HG02610 (cell line): ENCODE measurements at regions not wholly inside any gene's neighbourhood (a gene's known extent, or its start where the extent isn't known, plus 50 kb on each side); places are given as distances from the start of the nearest gene placed in this dataset.

ENCODE experiments used
- ATAC-seq: cut with Tn5 transposase; IDR thresholded peaks from one replicate; pipeline ENCODE4 v1.9.1; 2021; ENCODE audit warnings: mild to moderate bottlenecking, moderate library complexity; ENCODE audit not compliant: unreplicated experiment

DNA sequence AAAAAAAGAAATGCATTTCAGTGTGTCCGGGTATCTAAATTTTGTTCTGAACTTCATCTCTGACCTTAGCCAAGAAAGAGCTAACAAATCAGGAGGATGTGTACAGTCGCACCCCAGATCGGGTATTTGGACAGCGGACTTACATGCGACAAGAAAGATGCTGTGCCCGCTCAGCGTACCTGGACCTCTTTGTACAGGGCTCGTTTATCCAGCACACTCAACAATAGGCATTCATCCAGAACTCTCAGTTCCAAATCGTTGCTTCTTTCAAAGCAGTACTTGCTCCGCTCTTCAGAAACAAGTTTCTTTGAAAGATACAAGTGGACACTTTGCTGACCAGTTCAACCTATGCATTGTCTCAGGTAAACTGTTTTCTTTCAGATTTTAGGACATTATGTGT lies 191.7 kb downstream of the LY86 start:
- no peak for ATAC-seq

DNA sequence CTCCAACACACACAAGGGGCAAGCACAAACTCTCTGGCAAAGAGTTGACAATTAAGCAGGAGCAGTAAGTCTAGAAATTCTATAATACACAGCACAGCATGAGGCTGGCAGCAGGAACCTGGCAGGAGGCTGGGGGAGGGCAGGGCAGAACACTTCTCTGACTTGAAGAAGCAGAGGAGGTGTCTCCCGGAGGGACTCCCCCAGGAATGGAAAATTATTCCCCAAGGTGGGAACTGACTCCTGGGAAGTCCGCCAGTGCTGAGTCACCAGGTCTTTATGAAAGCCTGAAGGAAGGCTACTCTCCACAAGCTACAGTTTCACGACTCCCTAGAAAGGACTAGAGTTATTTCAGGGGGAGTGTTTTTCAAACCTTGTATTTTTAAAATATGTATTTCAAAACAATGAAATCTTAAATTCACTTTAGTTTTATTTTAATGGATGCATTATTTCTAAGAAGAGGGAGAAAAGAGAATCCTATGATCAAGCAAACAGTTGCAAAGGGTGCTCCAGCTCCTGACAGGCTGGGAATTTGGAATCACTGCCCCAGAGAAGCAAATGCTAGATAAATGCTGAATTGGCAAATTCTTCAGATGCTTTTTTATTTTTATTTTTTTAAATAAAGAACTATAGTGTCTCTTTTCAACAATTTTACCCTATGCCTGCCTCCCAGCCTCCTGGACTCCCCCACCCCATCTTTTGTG lies 192.8 kb downstream of the LY86 start:
- no peak for ATAC-seq

DNA sequence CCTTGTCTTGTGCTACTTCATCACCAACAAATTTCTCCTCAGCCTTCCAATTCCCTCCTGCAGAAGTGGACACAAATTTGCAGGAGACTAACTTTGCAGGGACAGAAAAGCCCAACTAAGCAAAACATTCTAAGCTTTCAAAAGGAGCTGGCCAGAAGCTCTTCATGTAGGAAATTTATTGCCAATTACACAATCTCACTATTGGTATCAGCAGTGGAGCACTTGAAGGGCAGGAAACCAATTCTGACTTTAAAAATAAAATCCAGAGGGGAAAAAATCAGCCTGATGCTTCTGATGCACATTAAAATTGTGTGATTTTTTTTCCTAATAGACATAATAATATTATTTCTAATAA lies 193.3 kb downstream of the LY86 start:
- ATAC-seq, result no peak

DNA sequence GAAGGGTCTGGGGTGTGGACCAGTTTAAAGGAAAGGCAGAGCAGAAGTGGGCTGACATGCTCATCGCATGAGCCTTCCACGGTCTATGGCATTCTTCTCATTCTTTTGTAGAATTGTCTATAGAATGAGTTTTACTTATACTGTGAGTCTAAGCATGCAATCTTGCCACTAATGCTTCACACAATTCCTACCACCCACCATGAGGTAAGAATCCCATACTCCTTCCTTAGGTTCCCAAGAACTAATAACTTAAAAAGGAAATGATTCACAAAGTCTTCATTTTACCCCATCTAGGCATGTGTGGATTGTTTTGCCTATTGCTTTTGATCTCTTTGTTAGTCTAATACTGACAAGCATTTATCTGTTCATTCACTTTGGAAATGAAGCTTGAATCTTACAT lies 195.2 kb downstream of the LY86 start:
- no peak for ATAC-seq

DNA sequence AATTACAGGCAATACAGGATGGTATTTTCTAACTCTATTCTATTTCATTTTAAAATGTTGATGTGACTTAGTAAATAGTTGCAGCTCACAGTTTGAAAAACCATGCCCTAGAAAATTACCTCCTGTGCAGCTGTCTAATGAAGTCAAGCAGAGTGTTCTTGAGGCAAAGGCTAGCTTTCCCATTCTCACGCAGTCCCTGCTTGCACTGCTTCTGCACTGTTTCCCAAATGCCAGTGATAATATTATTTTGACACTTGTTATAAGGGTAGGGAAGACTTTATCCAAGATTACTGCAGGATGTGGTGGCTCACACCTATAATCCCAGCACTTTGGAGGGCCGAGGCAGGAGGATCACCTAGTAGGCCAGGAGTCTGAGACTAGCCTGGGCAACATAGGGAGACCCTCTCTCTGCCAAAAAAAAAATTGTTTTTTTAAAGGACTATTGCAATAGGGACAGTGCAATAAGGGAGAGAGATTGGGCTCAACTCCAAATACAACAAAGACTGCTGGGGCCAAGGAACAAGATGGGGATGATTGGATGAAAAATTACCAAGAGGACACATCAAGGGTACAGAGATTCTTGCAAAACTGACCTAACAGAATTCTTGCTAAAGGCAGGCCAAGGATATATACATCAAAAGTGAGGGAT lies 196.1 kb downstream of the LY86 start:
- ATAC-seq, result no peak

DNA sequence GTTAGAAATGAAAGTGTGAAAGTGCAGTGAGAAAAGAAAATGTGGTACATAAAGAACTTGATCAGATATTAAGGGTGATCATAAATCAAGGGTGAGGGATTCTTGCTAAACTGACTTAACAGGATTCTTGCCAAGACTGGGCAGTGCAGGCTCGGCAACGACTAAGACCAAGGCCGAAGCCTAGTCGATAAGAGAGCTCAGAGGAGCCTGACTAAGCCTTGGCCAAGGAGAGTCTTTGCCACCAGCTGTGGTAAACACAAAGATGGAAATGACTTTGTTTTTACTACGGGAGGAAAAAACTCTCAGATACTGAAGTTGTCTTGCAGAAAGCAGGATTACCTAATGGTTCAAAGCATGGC lies 196.6 kb downstream of the LY86 start:
- no peak for ATAC-seq

DNA sequence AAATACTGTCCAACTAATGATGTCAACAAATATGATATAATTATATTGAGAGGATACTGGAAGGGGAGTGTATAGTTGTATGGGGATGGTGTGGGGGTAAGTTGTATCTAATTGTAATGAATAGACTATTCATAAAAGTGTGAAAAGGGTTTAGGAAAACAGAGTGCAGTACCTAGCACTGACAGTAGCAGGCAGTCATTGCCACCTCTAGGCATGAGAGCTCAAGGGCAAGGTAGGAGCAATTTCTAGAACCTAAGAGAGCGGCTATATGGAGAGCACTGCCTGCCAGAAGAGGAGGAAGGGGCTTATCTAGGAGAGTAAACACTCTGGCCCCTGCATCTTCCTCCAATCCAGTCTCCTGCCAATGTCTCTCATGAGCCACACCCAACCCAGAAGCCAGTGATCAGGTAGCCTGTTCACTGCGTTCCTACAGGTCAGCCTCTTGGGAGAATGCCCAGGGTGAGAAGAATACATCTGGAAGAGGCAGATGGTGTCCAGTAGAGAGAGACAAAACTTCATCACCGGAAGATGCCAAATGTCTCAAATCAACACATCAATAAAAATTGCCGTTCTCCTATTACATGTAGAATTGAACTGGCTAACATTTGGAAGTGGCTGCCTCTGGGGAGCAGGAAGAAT lies 200.0 kb downstream of the LY86 start:
- ATAC-seq, result peak; percentile 68

DNA sequence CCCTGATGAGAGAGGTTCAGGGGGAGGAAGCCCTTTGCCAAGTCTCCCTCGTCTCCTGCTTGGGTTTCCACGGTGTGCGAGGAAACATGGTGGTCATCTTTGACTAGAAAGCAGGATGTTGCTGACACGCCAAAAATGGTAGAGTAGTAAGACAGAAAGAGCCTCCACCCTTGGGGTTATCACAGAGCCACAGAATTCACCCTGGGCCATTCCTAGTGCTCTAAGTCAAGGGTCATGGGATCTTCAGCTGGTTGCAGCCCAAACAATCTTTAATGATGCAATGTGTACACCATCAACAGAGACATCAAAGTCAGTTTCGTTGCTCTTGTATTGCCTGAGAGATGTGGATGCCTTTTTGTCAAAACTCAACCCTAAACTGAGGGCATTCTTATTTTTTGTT lies 201.9 kb downstream of the LY86 start:
- no peak for ATAC-seq

DNA sequence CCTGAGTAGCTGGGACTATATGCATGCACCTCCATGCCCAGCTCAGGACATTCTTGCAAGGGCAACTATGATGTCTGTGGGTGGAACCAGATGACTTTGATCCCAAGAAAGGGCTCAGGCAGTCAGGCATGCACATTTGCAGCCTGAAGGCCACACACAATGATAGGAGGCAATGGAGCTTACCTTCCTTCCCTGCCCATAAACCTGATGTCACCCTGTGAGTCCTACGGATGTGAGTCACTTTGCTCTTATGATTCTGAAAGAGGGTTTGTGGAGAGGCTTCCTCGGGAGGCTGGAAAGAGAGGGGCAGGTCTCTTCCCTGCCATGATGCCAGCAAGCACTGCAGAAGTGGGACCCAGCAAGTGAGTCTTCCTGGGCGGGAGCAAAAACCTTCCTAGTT lies 202.4 kb downstream of the LY86 start:
- no peak for ATAC-seq

DNA sequence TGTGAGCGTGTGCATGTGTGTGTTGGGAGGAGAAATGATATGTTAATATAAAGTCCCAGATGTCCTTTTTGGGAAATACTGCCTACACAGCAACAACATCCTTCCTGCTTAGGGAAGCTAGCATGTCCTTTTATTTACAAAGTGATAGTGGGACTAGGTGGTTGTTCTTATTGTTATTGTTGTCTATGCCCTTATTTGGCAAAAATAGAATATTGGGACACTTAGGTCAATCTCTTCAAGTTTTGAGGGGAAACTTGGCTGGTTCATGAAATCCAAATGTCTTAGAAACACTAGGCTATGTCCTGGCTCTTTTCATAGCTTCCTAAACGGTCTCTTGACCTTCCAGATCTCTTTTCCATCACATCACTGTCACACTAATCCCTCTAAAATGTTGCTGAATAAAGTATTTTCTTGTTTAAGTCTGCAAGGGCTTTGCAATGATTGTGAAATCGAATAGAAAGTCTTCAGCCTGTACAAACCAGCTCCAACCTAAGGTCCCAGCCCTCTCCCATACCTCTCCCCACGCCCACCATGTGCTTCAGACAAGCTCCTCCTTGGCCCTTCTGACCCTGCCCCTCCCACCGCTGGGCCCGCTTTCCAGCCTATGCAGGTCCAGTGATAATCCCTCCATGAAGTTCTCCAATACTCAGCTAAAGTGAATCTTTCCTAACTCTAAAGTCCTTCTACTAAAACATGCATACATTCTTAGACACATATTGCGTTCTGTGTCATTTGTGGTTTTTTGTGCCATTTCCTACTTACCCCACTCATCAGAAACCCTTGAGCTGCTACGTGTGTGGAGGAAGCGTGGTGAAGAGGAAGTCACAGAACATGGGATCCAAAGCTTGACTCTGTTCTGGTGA lies 205.1 kb downstream of the LY86 start:
- ATAC-seq, result no peak

DNA sequence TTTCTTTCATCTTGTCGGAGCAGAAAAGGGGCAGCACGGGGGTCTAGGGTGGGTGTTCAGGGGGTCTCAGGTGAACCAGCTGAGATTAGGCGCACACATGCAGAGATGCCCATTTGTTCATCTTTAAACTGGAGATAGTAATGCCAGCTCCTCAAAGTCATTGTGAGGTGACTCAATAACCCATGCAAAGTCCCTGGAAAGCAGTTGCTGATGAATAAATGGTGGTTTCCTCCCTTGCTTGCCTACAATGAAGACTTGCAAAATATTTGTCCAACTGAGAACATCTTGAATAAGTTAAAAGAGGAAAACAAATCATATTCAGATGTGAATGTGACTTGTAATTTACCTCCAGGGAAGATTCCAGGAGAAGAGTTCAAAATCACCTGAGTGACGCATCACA lies 206.9 kb downstream of the LY86 start:
- no peak for ATAC-seq

DNA sequence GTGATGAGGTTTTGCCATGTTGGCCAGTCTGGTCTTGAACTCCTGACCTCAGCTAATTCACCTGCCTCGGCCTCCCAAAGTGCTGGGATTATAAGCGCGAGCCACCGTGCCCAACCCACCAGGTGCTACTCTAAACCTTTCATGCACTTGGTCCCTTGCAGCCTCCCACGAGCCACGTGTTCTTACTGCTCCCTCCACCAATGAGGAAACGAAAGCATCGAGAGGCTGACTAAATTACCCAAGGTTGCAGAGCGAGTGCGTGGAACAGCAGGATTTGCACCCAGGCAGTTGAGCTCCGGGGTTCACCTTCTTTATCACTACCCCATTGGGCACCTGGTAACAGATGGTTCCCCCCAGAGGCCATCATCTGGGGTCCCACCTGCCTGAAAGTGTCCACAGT lies 208.3 kb downstream of the LY86 start:
- no peak for ATAC-seq

DNA sequence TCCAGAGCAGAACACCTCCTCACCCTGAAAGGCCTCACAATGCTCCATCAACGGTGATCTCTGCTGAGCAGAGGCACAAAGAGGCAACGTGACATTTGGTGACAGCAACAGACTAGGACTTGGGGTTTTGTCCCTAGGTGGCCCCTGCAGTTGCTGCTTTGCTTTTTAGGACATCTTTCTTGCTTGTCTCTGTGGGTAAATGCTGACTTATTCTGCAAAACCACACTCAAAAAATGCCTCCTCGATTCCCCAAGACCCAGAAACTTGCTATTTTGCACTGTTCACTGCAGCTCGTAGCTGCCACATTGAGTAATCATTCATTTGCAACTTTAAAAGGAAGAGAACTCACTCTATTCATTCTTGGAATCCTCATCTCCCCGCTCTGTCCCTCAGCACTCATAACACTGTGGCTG lies 209.9 kb downstream of the LY86 start:
- ATAC-seq, result peak; percentile 60

DNA sequence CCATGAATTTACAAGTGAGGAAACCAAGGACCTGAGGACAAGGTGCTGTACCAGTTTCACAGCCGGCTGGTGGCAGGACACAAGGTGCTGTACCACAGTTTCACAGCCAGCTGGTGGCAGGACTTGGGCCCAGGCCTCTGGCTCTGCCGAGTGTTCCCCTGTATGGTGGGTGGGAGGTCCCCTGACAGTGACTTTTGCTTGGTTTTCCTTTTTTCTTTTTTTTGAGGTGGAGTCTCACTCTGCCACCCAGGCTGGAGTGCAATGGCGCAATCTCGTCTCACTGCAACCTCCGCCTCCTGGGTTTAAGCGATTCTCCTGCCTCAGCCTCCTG lies 212.4 kb downstream of the LY86 start:
- no peak for ATAC-seq

DNA sequence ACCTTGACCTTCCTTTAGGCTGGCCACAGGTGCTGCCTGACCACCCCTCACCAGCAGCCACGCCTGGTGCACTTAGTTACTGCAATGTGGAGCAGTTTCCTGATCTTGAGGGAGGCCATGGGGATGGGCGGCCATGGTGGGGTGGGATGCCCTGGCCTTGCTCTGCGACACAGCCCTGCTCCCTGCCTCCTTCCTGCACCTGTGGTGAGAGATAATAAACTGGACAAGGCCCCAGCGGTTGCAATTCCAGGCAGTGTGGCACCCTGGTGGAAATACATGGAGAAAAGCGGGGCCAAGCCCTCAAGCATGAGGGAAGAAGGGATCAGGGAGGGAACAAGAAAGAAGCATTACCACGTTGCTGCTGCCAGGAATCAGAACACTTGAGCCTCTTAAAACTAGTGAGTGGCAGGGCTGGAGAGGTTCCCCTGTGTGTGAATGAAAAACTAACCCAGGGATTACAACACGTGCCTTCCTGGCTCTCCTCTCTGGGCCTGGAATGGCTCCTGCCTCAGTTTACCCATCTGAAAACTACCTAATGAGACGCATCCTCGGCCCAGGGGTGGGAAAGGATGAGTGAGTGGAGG lies 213.2 kb downstream of the LY86 start:
- ATAC-seq, result no peak

DNA sequence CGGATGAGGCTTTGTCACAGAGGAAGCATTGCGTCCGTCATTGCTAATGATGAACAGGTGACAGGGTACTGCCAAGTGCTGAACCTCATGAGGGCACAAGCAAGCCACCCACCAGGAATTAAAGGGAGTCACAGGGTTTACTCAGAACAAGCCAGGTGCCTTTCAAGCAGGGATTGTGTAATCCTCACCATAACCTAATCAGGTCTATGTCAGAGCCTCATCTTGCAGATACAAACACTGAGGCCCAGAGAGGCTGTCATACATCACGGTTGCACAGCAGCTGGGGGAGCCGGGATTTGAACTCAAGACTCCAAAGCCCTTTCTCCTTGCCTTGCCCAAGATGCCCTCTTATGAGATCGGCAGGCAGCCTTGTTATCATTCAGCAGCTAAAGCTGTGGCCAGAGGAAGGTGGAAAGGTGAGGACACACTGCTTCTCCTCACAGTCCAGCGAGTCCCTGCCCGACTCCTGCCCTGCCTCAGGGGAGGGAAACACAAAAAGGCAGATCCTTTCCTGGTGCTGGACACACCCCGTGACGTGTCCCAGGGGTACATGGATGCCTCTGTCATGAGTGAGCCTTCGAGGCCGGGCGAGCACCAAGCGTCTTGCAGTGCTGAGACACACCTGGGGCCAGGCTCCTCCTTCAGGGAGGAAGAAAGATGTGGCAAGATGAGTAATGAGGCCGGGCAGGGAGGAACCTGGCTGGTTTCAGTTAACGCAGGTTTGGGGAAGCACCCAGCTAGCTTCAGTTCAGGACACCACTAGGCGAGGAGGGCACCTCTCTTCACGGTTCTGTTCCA lies 214.9 kb downstream of the LY86 start:
- peak; percentile 65 for ATAC-seq

DNA sequence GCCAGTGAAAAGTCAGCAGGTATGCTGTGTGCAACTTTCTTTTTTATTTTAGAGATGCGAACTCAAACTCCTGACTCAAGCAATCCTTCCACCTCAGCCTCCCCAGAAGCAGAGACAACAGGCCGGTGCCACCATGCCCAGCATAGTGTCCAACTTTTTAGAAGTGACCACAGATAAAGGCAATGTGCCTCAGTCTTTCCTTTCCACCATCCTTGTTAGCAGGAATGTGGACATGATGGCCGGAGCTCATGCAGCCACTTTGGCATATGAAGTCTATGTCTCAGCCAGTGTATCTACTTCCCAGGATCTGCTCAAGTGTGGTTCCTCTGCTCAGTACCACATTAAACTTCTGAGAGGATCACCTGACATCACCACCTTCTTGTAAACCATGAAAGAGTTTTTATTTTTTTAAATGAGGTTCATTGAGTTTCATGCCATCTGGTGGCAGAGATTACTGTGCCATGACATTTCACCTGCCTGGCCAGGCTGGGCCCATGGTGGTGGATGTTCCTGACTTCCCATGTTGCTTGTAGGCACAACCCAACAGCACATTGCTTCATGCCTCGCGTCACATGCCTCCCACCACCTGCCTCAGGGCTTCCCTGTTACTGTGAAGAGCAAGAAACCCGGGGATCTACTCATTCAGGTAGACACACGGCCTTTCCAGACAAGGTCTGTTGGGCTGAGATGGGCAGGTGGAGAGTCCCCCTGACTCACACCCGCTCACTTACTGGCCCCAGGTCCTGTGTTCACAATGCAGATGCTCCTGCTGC lies 216.5 kb downstream of the LY86 start:
- no peak for ATAC-seq

DNA sequence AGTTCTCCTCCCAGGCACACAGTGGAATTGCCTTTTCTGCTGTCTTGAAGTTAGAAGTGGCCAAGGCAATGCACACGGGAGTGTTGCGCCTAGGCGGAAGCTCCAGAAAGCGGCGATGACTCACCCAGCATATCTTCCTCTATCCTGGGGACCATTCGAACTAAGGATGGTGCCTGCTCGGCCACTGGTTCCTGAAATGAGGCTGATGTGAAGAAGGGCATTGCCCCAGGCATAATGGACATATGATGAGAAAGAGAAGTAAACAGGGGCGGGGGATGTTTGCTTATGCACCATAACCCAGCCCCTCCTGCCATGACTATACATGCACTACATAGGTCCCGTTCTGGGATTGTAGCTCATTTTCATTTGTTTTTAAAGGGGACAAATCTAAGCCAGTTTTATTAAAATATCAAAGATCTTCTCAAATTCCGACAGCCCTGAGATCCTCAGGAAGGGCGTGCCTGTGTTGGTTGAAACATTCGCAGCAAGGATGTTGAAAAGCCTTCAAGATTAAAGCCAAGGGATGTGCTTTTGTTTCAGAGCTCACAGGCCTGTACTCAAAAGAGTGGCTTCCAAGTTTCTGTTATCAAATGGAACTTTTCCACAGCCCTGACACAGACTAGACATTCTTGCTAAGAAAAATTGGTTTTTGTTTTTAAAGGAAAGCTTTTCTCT lies 218.5 kb downstream of the LY86 start:
- ATAC-seq, result no peak

DNA sequence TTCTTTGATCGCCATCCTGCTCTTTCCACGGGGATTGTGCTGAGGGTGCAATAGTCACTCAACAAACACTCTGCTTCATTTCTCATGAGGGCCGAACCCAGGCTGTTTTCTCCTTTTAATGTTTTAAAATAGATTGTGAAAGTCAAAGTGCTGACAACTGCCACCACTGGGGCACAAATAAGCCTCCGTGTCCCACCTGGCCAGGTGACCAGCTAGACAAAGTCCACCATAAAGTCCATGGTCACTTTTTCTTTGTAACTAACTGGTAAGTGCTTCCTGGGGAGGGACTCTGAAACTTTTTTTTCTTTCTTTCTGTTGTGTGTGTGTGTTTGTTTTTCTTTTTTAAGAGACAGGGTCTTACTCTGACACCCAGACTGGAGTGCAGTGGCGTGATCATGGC lies 219.8 kb downstream of the LY86 start:
- no peak for ATAC-seq
